GM12864 (cell line): ENCODE measurements at regions not wholly inside any gene's neighbourhood (a gene's known extent, or its start where the extent isn't known, plus 50 kb on each side); places are given as distances from the start of the nearest gene placed in this dataset.
"Not testable (repeated sequence)": the region's sequence is repeated elsewhere in the genome, so short reads cannot be mapped to it uniquely, and the experiment has no call there.

Experiments used
- DNase-seq: peaks from one replicate; pipeline ENCODE4 v3.0.0-alpha.2; 2011; ENCODE audit warnings: low read depth
- H3K4me3 ChIP-seq: 2 replicates; pipeline ENCODE4 v1.5.1; 2011; ENCODE audit warnings: mild to moderate bottlenecking, low read depth, low read length, control low read depth
- CTCF ChIP-seq: IDR thresholded peaks from 2 replicates; pipeline ENCODE4 v1.5.1; 2011; ENCODE audit warnings: low read depth, mild to moderate bottlenecking, moderate library complexity, low read length, control low read depth, inconsistent platforms; ENCODE audit errors: missing control alignments

GRCh38 chr5:42267091-42267490 lies 156.1 kb upstream of the GHR start:
- no peak for DNase-seq
- no peak for TF ChIP-seq CTCF
- H3K4me3 ChIP-seq: no peak overlapping the region

GRCh38 chr5:42268170-42268569 lies 155.1 kb upstream of the GHR start:
- not testable (repeated sequence) for DNase-seq

GRCh38 chr5:42268630-42269029 lies 154.6 kb upstream of the GHR start:
- TF ChIP-seq CTCF: no peak
- no peak overlapping the region for H3K4me3 ChIP-seq
- DNase-seq: no peak

More at GRCh38 chr5:42268170-42268569, 155.1 kb upstream of the GHR start:
- H3K4me3 ChIP-seq: not testable (repeated sequence)

- H3K4me3 ChIP-seq: no peak overlapping the region
- no peak for TF ChIP-seq CTCF
- DNase-seq: no peak
These were observed 152.5 kb upstream of the GHR start for GRCh38 chr5:42270771-42271170.

GRCh38 chr5:42274913-42275312 lies 148.3 kb upstream of the GHR start:
- DNase-seq: no peak

GRCh38 chr5:42277293-42277692 lies 145.9 kb upstream of the GHR start:
- no peak for TF ChIP-seq CTCF
- no peak for DNase-seq
- H3K4me3 ChIP-seq: no peak overlapping the region

More at GRCh38 chr5:42274913-42275312, 148.3 kb upstream of the GHR start:
- no peak overlapping the region for H3K4me3 ChIP-seq
- no peak for TF ChIP-seq CTCF

- no peak for TF ChIP-seq CTCF
- DNase-seq: no peak
- H3K4me3 ChIP-seq: no peak overlapping the region
These were observed 138.7 kb upstream of the GHR start for GRCh38 chr5:42284584-42284983.

- DNase-seq: no peak
- H3K4me3 ChIP-seq: no peak overlapping the region
- TF ChIP-seq CTCF: no peak
These were observed 138.0 kb upstream of the GHR start for GRCh38 chr5:42285230-42285629.
